IMR-90 (cell line): ENCODE measurements at regions not wholly inside any gene's neighbourhood (a gene's known extent, or its start where the extent isn't known, plus 50 kb on each side); places are given as distances from the start of the nearest gene placed in this dataset.
"Not testable (repeated sequence)": the region's sequence is repeated elsewhere in the genome, so short reads cannot be mapped to it uniquely, and the experiment has no call there.

Experiments
- ATAC-seq: fragments of 200-7000 bp; cut with Tn5 transposase; 2 replicates; pipeline ENCODE4 v1.9.1; 2020; ENCODE audit warnings: low read depth, mild to moderate bottlenecking, moderate library complexity
- BruUV-seq: library from RNA; stranded (reverse); fragments of 400-500 nt; replicated peaks from 2 replicates; lab custom pipeline; 2021; lab: Mats Ljungman, UMichigan
- CTCF ChIA-PET: fragments of 300-600 bp; formaldehyde crosslinking; extraction: SDS; loops from one replicate; lab custom pipeline; 2021; ENCODE audit warnings: antibody characterized with exemption; lab: Yijun Ruan, JAX
- POLR2A ChIA-PET: fragments of 300-600 bp; sonication (Branson Sonifier 250); formaldehyde crosslinking; loops from one replicate; lab custom pipeline; 2022; ENCODE audit warnings: antibody characterized with exemption; ENCODE audit not compliant: unreplicated experiment; lab: Charles Lee
- DNase-seq: peaks from one replicate; pipeline ENCODE4 v3.0.0; 2013
- H2AFZ ChIP-seq: replicated peaks from 2 replicates; pipeline ENCODE3; 2013; ENCODE audit warnings: low read length, mild to moderate bottlenecking; ENCODE audit not compliant: poor library complexity
- H2AK5ac ChIP-seq: 2 replicates; pipeline ENCODE4 v1.6.1; 2013; ENCODE audit warnings: low read depth, low read length, inconsistent platforms
- H2AK9ac ChIP-seq: replicated peaks from 2 replicates; pipeline ENCODE3; 2013; ENCODE audit warnings: mild to moderate bottlenecking, low read depth, low read length, moderate library complexity; ENCODE audit not compliant: poor library complexity
- H2BK120ac ChIP-seq: 2 replicates; pipeline ENCODE4 v1.6.1; 2013; ENCODE audit warnings: low read depth, low read length, inconsistent platforms
- H2BK15ac ChIP-seq: 3 replicates; pipeline ENCODE4 v1.6.1; 2013; ENCODE audit warnings: low read depth, low read length, inconsistent platforms
- H2BK20ac ChIP-seq: 2 replicates; pipeline ENCODE4 v1.6.1; 2013; ENCODE audit warnings: low read depth, mild to moderate bottlenecking, inconsistent platforms, low read length, moderate library complexity
- H2BK5ac ChIP-seq: 2 replicates; pipeline ENCODE4 v1.6.1; 2013; ENCODE audit warnings: mild to moderate bottlenecking, low read depth, low read length, inconsistent platforms; ENCODE audit not compliant: poor library complexity, severe bottlenecking
- H3K14ac ChIP-seq: replicated peaks from 2 replicates; pipeline ENCODE4 v1.6.1; 2013; ENCODE audit warnings: low read depth, low read length, inconsistent platforms
- H3K18ac ChIP-seq: 2 replicates; pipeline ENCODE4 v1.6.1; 2013; ENCODE audit warnings: low read depth, low read length, control low read depth
- H3K23ac ChIP-seq: 2 replicates; pipeline ENCODE4 v1.6.1; 2013; ENCODE audit warnings: low read depth, low read length, inconsistent platforms
- H3K27ac ChIP-seq: 2 replicates; pipeline ENCODE4 v1.5.1; 2013; ENCODE audit warnings: mild to moderate bottlenecking, control low read depth, low read length; ENCODE audit not compliant: insufficient read depth
- H3K27me3 ChIP-seq: 2 replicates; pipeline ENCODE4 v1.6.1; 2013; ENCODE audit warnings: low read length; ENCODE audit not compliant: control insufficient read depth, insufficient read depth
- H3K36me3 ChIP-seq: 2 replicates; pipeline ENCODE4 v1.6.1; 2013; ENCODE audit warnings: low read length, mixed read lengths; ENCODE audit not compliant: control insufficient read depth, insufficient read depth
- H3K4ac ChIP-seq: 2 replicates; pipeline ENCODE4 v1.6.1; 2013; ENCODE audit warnings: low read depth, low read length, inconsistent platforms
- H3K4me1 ChIP-seq: 2 replicates; pipeline ENCODE4 v1.6.1; 2013; ENCODE audit warnings: low read length, mixed read lengths; ENCODE audit not compliant: control insufficient read depth, insufficient read depth
- H3K4me2 ChIP-seq: 2 replicates; pipeline ENCODE4 v1.6.1; 2013; ENCODE audit warnings: low read depth, mild to moderate bottlenecking, control low read depth, low read length, moderate library complexity
- H3K4me3 ChIP-seq: 2 replicates; pipeline ENCODE4 v1.5.1; 2013; ENCODE audit warnings: low read depth, mild to moderate bottlenecking, control low read depth, low read length, moderate library complexity; ENCODE audit not compliant: insufficient read depth
- H3K56ac ChIP-seq: 2 replicates; pipeline ENCODE4 v1.6.1; 2013; ENCODE audit warnings: low read length, inconsistent platforms; ENCODE audit not compliant: insufficient read depth; ENCODE audit errors: extremely low read depth
- H3K79me1 ChIP-seq, 2 experiments: 2 replicates each; pipeline ENCODE4 v1.6.1; 2013; ENCODE audit warnings: low read length in 2 of 2, inconsistent platforms in 1 of 2, low read depth in 1 of 2
- H3K9ac ChIP-seq: 2 replicates; pipeline ENCODE4 v1.6.1; 2013; ENCODE audit warnings: low read depth, low read length, control low read depth
- H3K9me1 ChIP-seq: 2 replicates; pipeline ENCODE4 v1.6.1; 2013; ENCODE audit warnings: low read length, inconsistent platforms; ENCODE audit not compliant: insufficient read depth
- H3K9me3 ChIP-seq: 2 replicates; pipeline ENCODE4 v1.6.1; 2013; ENCODE audit warnings: low read length; ENCODE audit not compliant: control insufficient read depth, insufficient read depth
- H4K20me1 ChIP-seq: 2 replicates; pipeline ENCODE4 v1.6.1; 2013; ENCODE audit warnings: low read length, inconsistent platforms; ENCODE audit not compliant: insufficient read depth
- H4K5ac ChIP-seq: 2 replicates; pipeline ENCODE4 v1.6.1; 2013; ENCODE audit warnings: mild to moderate bottlenecking, low read depth, low read length, control low read depth
- H4K8ac ChIP-seq, 2 experiments: 2 replicates each; pipeline ENCODE4 v1.6.1; 2013; ENCODE audit warnings: low read depth in 2 of 2, low read length in 2 of 2, control low read depth in 1 of 2, inconsistent platforms in 1 of 2
- H4K91ac ChIP-seq: 2 replicates; pipeline ENCODE4 v1.6.1; 2013; ENCODE audit warnings: low read depth, low read length, inconsistent platforms; ENCODE audit not compliant: insufficient read depth
- WGBS, 2 experiments: methylation state at CpG; one replicate each; pipeline versions ENCODE4 v1.1.5 to v1.1.7; 2013; ENCODE audit warnings: missing lambda C conversion rate in 2 of 2; ENCODE audit not compliant: insufficient read length in 1 of 2; ENCODE audit errors: extremely low coverage in 2 of 2; 5-methylcytosine and 5-hydroxymethylcytosine counted together
- dilution Hi-C: fragments of 300-500 bp; cut with HindIII; formaldehyde crosslinking; loops from one replicate; pipeline ENCODE4 v1.14.3; 2018; ENCODE audit warnings: low sequenced_read_pairs; ENCODE audit not compliant: unreplicated experiment
- in situ Hi-C: fragments of 300-500 bp; cut with MboI; formaldehyde crosslinking; loops from 3 replicates; pipeline ENCODE4 v1.14.3; 2019; ENCODE audit warnings: low sequenced_read_pairs, inconsistent platforms, mixed read lengths
- intact Hi-C: fragments of 100-400 bp; cut with micrococcal nuclease; formaldehyde crosslinking; loops from 2 replicates; pipeline ENCODE4 v1.10.0; 2022

DNA sequence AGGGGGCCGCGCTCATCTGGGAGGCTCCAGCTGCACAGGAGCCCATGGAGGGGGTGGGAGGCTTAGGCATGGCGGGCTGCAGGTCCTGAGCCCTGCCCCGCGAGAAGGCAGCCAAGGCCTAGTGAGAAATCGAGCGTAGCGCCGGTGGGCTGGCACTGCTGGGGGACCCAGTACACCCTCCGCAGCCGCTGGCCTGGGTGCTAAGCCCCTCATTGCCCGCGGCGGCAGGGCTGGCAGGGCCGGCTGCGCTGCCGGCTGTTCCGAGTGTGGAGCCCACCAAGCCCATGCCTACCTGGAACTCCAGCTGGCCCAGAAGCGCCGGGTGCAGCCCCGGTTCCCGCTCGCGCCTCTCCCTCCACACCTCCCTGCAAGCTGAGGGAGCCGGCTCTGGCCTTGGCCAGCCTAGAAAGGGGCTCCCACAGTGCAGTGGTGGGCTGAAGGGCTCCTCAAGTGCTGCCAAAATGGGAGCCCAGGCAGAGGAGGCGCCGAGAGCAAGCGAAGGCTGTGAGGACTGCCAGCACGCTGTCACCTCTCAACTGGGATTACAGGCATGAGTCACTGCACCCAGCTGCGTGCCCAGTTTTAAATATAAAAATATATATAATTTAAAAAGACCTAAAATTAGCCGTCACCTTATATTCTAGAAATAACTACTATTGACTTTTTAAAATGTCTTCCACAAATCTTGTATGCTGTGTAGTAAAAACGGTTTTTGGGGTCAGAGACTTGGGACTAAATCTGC lies 56.9 kb upstream of the GOT2 start:
- H3K79me1 ChIP-seq, H3K27me3 ChIP-seq, H3K4ac ChIP-seq, H3K4me3 ChIP-seq, H3K27ac ChIP-seq, H3K9me3 ChIP-seq, H2AK9ac ChIP-seq, H2AFZ ChIP-seq, H3K4me1 ChIP-seq, H4K20me1 ChIP-seq, H4K8ac ChIP-seq, H4K5ac ChIP-seq, BruUV-seq, H3K9ac ChIP-seq, POLR2A ChIA-PET, H3K18ac ChIP-seq, H2BK5ac ChIP-seq, H3K4me2 ChIP-seq, H2BK20ac ChIP-seq, H3K9me1 ChIP-seq, DNase-seq, CTCF ChIA-PET, dilution Hi-C loops, H2BK120ac ChIP-seq, intact Hi-C loops, H3K14ac ChIP-seq, H2BK15ac ChIP-seq, in situ Hi-C loops, H2AK5ac ChIP-seq, H3K36me3 ChIP-seq, ATAC-seq, H3K56ac ChIP-seq, H4K91ac ChIP-seq, H3K23ac ChIP-seq: not testable (repeated sequence)
- 100% methylated on average over 1 of the region's 32 CpGs; no CpG with 5 or more reads in 1 of the 2 experiments for WGBS, 2 experiments
